ENCODE measurements at regions not wholly inside any gene's neighbourhood (a gene's known extent, or its start where the extent isn't known, plus 50 kb on each side); places are given as distances from the start of the nearest gene placed in this dataset.

DNA sequence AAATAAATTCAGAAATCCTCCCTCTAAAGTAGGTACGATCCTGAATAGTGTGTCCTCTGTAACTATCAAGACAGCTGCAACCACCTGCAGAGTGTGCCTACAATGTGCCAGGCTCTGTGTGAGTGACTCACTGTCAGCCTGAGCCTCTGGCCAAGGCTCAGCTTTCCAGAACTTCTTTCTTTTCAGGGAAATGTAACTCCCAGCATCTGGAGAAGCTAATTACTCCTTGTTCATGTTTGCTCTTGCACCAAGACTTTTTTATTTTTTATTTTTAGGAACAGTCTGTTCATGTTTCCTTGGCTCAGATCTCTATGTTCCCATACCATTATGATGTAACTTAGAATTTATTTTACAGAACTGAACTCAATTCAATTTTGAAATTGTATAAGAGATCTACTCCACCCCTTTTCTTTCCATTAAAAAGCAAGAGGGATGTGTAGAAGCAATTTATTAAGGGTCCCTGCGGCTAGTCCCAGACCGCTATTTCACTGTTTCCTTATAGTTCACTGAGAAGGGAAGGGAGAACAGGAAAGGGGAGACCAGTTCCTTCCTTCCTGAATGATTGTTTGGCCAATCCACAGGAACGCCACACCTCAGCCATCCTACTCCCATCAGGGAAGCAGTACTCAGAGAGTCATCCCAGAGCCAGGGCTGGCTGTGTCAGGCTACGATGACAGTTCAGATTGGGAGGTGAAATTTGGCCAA is 112.4 kb upstream of the ZNF648 start:
- Histone ChIP-seq H3K27me3 (replicated peaks; ENCODE audit: control insufficient read depth, insufficient read depth, low read length) (no peaks in the 10 kb centered on the region), H3K36me3 (ENCODE audit: control insufficient read depth, insufficient read depth, low read length) (no peaks in the 10 kb centered on the region), H3K4me3 (replicated peaks; ENCODE audit: low read depth, low read length) (no peak overlapping the region)
- DNase-seq (ENCODE audit: extremely low read depth, insufficient read length): no peak
- TF ChIP-seq, protein P1, sequence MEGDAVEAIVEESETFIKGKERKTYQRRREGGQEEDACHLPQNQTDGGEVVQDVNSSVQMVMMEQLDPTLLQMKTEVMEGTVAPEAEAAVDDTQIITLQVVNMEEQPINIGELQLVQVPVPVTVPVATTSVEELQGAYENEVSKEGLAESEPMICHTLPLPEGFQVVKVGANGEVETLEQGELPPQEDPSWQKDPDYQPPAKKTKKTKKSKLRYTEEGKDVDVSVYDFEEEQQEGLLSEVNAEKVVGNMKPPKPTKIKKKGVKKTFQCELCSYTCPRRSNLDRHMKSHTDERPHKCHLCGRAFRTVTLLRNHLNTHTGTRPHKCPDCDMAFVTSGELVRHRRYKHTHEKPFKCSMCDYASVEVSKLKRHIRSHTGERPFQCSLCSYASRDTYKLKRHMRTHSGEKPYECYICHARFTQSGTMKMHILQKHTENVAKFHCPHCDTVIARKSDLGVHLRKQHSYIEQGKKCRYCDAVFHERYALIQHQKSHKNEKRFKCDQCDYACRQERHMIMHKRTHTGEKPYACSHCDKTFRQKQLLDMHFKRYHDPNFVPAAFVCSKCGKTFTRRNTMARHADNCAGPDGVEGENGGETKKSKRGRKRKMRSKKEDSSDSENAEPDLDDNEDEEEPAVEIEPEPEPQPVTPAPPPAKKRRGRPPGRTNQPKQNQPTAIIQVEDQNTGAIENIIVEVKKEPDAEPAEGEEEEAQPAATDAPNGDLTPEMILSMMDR (IDR thresholded peaks at IDR 0.05; ENCODE audit: insufficient read depth, low read length, poor library complexity, severe bottlenecking): no peak

DNA sequence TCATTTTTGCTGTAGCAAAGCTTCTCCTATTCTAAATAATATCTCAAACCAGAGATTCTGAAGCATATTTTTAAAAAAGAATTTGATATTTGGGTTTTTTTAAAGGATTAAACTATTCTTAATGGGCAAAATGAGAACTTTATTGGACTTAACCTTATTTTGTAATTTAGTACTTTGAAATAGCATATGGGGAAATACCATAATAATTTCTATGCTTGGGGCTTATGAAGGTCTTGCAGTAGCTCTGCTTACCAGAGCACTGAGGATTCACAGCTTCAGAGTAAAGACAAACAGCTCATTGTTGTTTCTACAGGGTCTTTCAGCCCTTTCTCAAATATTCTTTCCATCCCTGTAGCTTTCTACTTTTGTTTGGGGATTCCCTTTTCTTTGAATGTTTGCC is 111.2 kb upstream of the ZNF648 start:
- Histone ChIP-seq H3K36me3 (ENCODE audit: control insufficient read depth, insufficient read depth, low read length) (no peaks in the 10 kb centered on the region), H3K27me3 (replicated peaks; ENCODE audit: control insufficient read depth, insufficient read depth, low read length) (no peaks in the 10 kb centered on the region), H3K4me3 (replicated peaks; ENCODE audit: low read depth, low read length) (no peak overlapping the region)
- no peak for DNase-seq (ENCODE audit: extremely low read depth, insufficient read length)
- TF ChIP-seq, protein P1 (IDR thresholded peaks at IDR 0.05; ENCODE audit: insufficient read depth, low read length, poor library complexity, severe bottlenecking): no peak

DNA sequence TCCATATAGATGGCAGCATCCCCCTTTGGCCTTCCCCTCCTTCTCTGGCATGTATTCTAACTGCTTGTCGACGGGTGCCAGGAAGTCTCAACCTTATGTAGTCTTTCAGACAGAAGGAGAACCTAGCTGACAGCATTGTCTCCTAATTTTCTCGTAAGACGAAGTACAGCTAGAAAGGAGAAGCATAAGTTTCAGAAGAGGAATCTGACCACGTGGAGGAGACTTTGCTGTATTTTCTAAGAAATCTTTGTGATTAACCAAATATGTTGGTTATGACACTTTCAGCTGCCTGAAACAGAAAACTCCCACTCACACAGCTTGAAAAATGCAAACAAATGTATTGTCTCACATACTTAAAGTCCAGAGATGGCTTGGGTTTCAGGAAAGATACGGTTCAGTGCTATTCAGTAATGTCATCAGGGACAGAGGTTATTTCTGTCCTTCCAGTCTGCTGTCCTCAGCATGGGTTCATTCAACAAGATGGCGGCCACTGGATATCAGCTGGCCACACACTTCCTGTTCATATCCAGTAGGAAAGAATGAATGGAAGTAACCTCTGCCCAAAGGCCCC is 109.5 kb upstream of the ZNF648 start:
- TF ChIP-seq, protein P1 (IDR thresholded peaks at IDR 0.05; ENCODE audit: insufficient read depth, low read length, poor library complexity, severe bottlenecking): no peak
- H3K4me3 ChIP-seq (replicated peaks; ENCODE audit: low read depth, low read length): no peak overlapping the region
- no peaks in the 10 kb centered on the region for H3K36me3 ChIP-seq (ENCODE audit: control insufficient read depth, insufficient read depth, low read length)
- no peak for DNase-seq (ENCODE audit: extremely low read depth, insufficient read length)
- no peaks in the 10 kb centered on the region for H3K27me3 ChIP-seq (replicated peaks; ENCODE audit: control insufficient read depth, insufficient read depth, low read length)

DNA sequence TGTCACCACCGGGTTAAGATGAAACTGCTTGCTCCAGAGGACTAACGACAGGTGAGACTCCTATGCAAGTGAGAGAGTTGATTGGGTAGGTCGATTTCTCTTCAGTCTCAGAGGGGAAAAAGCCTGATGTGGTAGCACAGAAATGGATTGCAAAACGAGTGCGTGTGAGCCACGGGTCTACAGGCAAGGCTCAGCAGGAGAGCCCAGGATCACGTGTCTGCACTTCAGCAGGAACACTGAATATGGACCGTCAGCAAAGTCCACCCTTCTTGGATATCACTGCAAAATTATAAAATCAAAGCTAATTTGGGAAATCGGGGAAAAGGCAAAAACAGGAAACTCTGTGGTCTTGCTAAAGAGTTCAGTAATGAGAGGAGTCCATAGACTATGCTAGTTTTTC is 107.7 kb upstream of the ZNF648 start:
- Histone ChIP-seq H3K27me3 (replicated peaks; ENCODE audit: control insufficient read depth, insufficient read depth, low read length) (no peaks in the 10 kb centered on the region; the same call in 1 of the 2 replicates), H3K4me3 (replicated peaks; ENCODE audit: low read depth, low read length) (no peak overlapping the region), H3K36me3 (ENCODE audit: control insufficient read depth, insufficient read depth, low read length) (no peaks in the 10 kb centered on the region)
- TF ChIP-seq, protein P1 (IDR thresholded peaks at IDR 0.05; ENCODE audit: insufficient read depth, low read length, poor library complexity, severe bottlenecking): no peak
- DNase-seq (ENCODE audit: extremely low read depth, insufficient read length): no peak

DNA sequence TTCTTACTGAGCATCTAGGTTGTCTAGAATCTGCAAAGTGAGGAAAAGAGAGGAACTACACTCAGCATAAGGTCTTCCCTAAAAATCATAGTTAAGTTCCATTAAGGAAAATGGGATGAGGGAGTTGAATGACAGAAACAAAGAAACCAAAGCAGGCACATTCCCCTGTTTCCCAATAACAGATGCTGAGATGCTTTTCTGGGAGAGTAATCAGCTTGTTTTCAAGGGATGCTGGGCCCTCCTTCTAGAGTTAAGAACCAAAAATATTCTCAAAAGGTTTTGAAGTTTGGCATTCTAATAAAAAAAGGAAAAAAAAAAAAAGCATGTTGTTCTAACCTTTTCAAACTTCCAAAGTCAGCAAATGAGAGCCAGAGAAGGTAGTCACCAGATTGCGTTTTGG is 105.2 kb upstream of the ZNF648 start:
- no peak for DNase-seq (ENCODE audit: extremely low read depth, insufficient read length)
- H3K36me3 ChIP-seq (ENCODE audit: control insufficient read depth, insufficient read depth, low read length): no peaks in the 10 kb centered on the region
- H3K4me3 ChIP-seq (replicated peaks; ENCODE audit: low read depth, low read length): no peak overlapping the region
- TF ChIP-seq, protein P1 (IDR thresholded peaks at IDR 0.05; ENCODE audit: insufficient read depth, low read length, poor library complexity, severe bottlenecking): no peak
- no peaks in the 10 kb centered on the region; the same call in 1 of the 2 replicates for H3K27me3 ChIP-seq (replicated peaks; ENCODE audit: control insufficient read depth, insufficient read depth, low read length)
